Fibroblast of peridontal ligament (primary cell): ENCODE measurements at regions not wholly inside any gene's neighbourhood (a gene's known extent, or its start where the extent isn't known, plus 50 kb on each side); places are given as distances from the start of the nearest gene placed in this dataset.
"Not testable (repeated sequence)": the region's sequence is repeated elsewhere in the genome, so short reads cannot be mapped to it uniquely, and the experiment has no call there.

Source experiments
- DNase-seq: peaks from one replicate; pipeline ENCODE4 v3.0.0-alpha.2; 2010; ENCODE audit errors: extremely low read depth

- DNase-seq, result no peak
Measured at GRCh38 chr13:65719831-65720230, 1510.3 kb downstream of the PCDH9 start.

GRCh38 chr13:65710514-65710913 is 1519.6 kb downstream of the PCDH9 start:
- no peak for DNase-seq

GRCh38 chr13:65697843-65698242 is 1532.3 kb downstream of the PCDH9 start:
- DNase-seq, result no peak

GRCh38 chr13:65679240-65679639 is 1550.9 kb downstream of the PCDH9 start:
- DNase-seq, result peak; percentile 31

GRCh38 chr13:65677906-65678305 is 1552.2 kb downstream of the PCDH9 start:
- peak; percentile 36 for DNase-seq

GRCh38 chr13:65675383-65675782 is 1554.8 kb downstream of the PCDH9 start:
- not testable (repeated sequence) for DNase-seq

GRCh38 chr13:65670014-65670625 is 1560.0 kb downstream of the PCDH9 start:
- no peak for DNase-seq

- DNase-seq, result peak; percentile 82
Measured at GRCh38 chr13:65660731-65661130, 1569.4 kb downstream of the PCDH9 start.

- peak; percentile 67 for DNase-seq
Measured at GRCh38 chr13:65656740-65657329, 1573.3 kb downstream of the PCDH9 start.

GRCh38 chr13:65653613-65654012 is 1576.5 kb downstream of the PCDH9 start:
- DNase-seq, result no peak

GRCh38 chr13:65650321-65650720 is 1579.8 kb downstream of the PCDH9 start:
- no peak for DNase-seq

- DNase-seq, result no peak
Measured at GRCh38 chr13:65642996-65643395, 1587.1 kb downstream of the PCDH9 start.

GRCh38 chr13:65642301-65642700 is 1587.8 kb downstream of the PCDH9 start:
- no peak for DNase-seq

- DNase-seq, result peak; percentile 71
Measured at GRCh38 chr13:65638572-65639168, 1591.5 kb downstream of the PCDH9 start.

GRCh38 chr13:65633806-65634205 is 1596.3 kb downstream of the PCDH9 start:
- DNase-seq, result no peak

GRCh38 chr13:65631078-65631477 is 1599.1 kb downstream of the PCDH9 start:
- DNase-seq, result peak; percentile 29

- no peak for DNase-seq
Measured at GRCh38 chr13:65629926-65630325, 1600.2 kb downstream of the PCDH9 start.

GRCh38 chr13:65623148-65623547 is 1607.0 kb downstream of the PCDH9 start:
- no peak for DNase-seq

- DNase-seq, result no peak
Measured at GRCh38 chr13:65615506-65615905, 1614.6 kb downstream of the PCDH9 start.

GRCh38 chr13:65613004-65613403 is 1617.1 kb downstream of the PCDH9 start:
- DNase-seq, result no peak

- no peak for DNase-seq
Measured at GRCh38 chr13:65609350-65609749, 1620.8 kb downstream of the PCDH9 start.

GRCh38 chr13:65606622-65607021 is 1623.5 kb downstream of the PCDH9 start:
- DNase-seq, result peak; percentile 42

- DNase-seq, result peak; percentile 22
Measured at GRCh38 chr13:65605396-65605795, 1624.7 kb downstream of the PCDH9 start.
